ENCODE measurements at regions not wholly inside any gene's neighbourhood (a gene's known extent, or its start where the extent isn't known, plus 50 kb on each side); places are given as distances from the start of the nearest gene placed in this dataset.

DNA sequence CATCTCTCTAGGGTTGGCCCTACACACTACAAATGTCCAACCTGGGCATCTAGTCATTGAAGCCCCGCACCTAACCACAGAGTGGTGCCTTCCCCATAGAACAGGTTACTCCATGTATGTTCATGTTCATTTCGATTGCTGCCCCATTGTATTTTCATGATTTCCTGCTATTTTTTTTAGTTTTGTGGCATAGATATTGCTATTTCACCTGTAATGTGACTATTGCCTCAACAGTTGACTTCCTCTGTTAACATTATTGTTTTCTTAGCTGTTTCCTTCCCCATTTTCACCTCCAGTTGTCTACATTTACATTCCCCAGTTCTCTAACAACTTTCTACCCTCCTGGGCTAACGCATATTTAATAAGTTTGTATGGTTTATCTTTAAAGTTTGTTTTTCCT is 137.7 kb upstream of the RBMS3 start:
- DNase-seq (ENCODE audit: extremely low spot score) = no peak
- POLR2A ChIA-PET = no interaction called here
- CTCF ChIA-PET = no interaction called here
- TF ChIP-seq, protein P1, sequence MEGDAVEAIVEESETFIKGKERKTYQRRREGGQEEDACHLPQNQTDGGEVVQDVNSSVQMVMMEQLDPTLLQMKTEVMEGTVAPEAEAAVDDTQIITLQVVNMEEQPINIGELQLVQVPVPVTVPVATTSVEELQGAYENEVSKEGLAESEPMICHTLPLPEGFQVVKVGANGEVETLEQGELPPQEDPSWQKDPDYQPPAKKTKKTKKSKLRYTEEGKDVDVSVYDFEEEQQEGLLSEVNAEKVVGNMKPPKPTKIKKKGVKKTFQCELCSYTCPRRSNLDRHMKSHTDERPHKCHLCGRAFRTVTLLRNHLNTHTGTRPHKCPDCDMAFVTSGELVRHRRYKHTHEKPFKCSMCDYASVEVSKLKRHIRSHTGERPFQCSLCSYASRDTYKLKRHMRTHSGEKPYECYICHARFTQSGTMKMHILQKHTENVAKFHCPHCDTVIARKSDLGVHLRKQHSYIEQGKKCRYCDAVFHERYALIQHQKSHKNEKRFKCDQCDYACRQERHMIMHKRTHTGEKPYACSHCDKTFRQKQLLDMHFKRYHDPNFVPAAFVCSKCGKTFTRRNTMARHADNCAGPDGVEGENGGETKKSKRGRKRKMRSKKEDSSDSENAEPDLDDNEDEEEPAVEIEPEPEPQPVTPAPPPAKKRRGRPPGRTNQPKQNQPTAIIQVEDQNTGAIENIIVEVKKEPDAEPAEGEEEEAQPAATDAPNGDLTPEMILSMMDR (IDR thresholded peaks at IDR 0.05; ENCODE audit: control extremely low read depth, extremely low read depth, low read depth, missing control alignments) = no peak

DNA sequence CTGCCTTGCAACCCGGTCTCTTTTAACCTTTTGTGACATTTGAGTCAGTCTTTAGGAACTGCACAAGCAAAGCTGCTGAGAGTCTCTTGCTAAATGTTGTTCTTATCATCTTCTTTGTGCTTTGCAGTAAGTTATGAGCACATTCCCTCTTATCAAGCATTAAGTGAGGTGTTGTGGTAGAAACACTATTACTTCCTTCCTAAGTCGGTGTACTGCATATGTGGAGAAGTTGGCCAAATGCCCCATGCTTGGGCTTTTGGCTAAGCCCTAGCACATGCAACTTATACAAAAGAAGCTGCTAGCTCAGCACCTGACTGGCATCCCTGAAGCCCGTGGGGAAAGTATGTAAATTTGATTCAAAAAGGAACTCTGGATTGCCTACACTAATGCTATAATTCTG is 136.5 kb upstream of the RBMS3 start:
- ChIA-PET POLR2A (no interaction called here), CTCF (interaction anchor here (1.4 kb wide), 1 partner anchor 9 kb away, joined by 3 read pairs; no protein-coding TSS in a partner anchor)
- TF ChIP-seq, protein P1 (IDR thresholded peaks at IDR 0.05; ENCODE audit: control extremely low read depth, extremely low read depth, low read depth, missing control alignments) = no peak
- no peak for DNase-seq (ENCODE audit: extremely low spot score)

GRCh38 chr3:29144807-29145206 is 136.1 kb upstream of the RBMS3 start:
- no peak for DNase-seq (ENCODE audit: extremely low spot score)
- ChIA-PET POLR2A (no interaction called here), CTCF (interaction anchor here (1.4 to 1.5 kb wide), 2 partner anchors 9 to 12 kb away, joined by 3 read pairs; no protein-coding TSS in a partner anchor)
- TF ChIP-seq, protein P1 (IDR thresholded peaks at IDR 0.05; ENCODE audit: control extremely low read depth, extremely low read depth, low read depth, missing control alignments) = no peak

- CTCF ChIA-PET = interaction anchor here (1.4 to 1.5 kb wide), 2 partner anchors 10 to 13 kb away, joined by 3 read pairs; no protein-coding TSS in a partner anchor
Observed at GRCh38 chr3:29145360-29145759, 135.5 kb upstream of the RBMS3 start.

GRCh38 chr3:29152379-29152778 is 128.5 kb upstream of the RBMS3 start:
- ChIA-PET POLR2A (no interaction called here), CTCF (no interaction called here)
- TF ChIP-seq, protein P1 (IDR thresholded peaks at IDR 0.05; ENCODE audit: control extremely low read depth, extremely low read depth, low read depth, missing control alignments) = no peak
- DNase-seq (ENCODE audit: extremely low spot score) = no peak

More at GRCh38 chr3:29145360-29145759, 135.5 kb upstream of the RBMS3 start:
- DNase-seq (ENCODE audit: extremely low spot score) = no peak
- POLR2A ChIA-PET = no interaction called here
- TF ChIP-seq, protein P1 (IDR thresholded peaks at IDR 0.05; ENCODE audit: control extremely low read depth, extremely low read depth, low read depth, missing control alignments) = no peak

DNA sequence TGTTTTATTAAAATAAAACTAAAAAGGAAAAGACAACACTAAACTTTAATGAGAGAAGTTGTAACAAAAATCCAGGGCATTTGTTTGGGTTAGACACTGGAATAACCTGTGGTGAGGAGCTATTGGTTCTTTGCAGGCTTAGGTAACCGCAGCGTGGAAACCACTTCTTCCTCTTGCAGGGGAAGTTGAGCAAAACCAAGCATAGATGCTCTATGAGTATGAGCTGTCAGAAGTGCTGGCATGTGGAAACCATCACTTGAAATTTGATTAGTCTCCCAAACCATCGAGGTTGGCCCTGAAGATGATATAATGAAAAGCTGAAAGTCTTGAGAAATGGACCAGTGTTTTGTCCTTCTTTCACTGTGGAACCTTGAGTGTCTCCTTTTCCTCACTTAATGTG is 127.1 kb upstream of the RBMS3 start:
- CTCF ChIA-PET = interaction anchor here (1.2 kb wide), 1 partner anchor 16 kb away, joined by 3 read pairs; no protein-coding TSS in a partner anchor
- POLR2A ChIA-PET = no interaction called here
- DNase-seq (ENCODE audit: extremely low spot score) = no peak
- TF ChIP-seq, protein P1 (IDR thresholded peaks at IDR 0.05; ENCODE audit: control extremely low read depth, extremely low read depth, low read depth, missing control alignments) = no peak
